Trophoblast cell (in vitro differentiated cells and primary cell): ENCODE measurements at regions not wholly inside any gene's neighbourhood (a gene's known extent, or its start where the extent isn't known, plus 50 kb on each side); places are given as distances from the start of the nearest gene placed in this dataset.

Source experiments
- DNase-seq, 2 donors: peaks; one replicate each; pipeline ENCODE4 v3.0.0-alpha.2; 2016
- H2AFZ ChIP-seq: 2 replicates; pipeline ENCODE4 v1.6.1; 2013; ENCODE audit warnings: low read length, moderate library complexity, mild to moderate bottlenecking; ENCODE audit not compliant: insufficient read depth, poor library complexity
- H2AK5ac ChIP-seq: 2 replicates; pipeline ENCODE4 v1.6.1; 2013; ENCODE audit warnings: mild to moderate bottlenecking, low read length
- H2BK120ac ChIP-seq: 2 replicates; pipeline ENCODE4 v1.6.1; 2013; ENCODE audit warnings: low read length, mild to moderate bottlenecking, moderate library complexity; ENCODE audit not compliant: insufficient read depth, poor library complexity
- H2BK12ac ChIP-seq: 2 replicates; pipeline ENCODE4 v1.6.1; 2013; ENCODE audit warnings: mild to moderate bottlenecking, low read length, moderate library complexity
- H2BK5ac ChIP-seq: 2 replicates; pipeline ENCODE4 v1.6.1; 2013; ENCODE audit warnings: low read length, low read depth, moderate library complexity, mild to moderate bottlenecking; ENCODE audit not compliant: poor library complexity
- H3K14ac ChIP-seq: 2 replicates; pipeline ENCODE4 v1.6.1; 2013; ENCODE audit warnings: mild to moderate bottlenecking, low read length
- H3K18ac ChIP-seq: 2 replicates; pipeline ENCODE4 v1.6.1; 2013; ENCODE audit warnings: mild to moderate bottlenecking, low read length
- H3K23ac ChIP-seq: 2 replicates; pipeline ENCODE4 v1.6.1; 2013; ENCODE audit warnings: low read length
- H3K27ac ChIP-seq: 2 replicates; pipeline ENCODE4 v1.5.1; 2013; ENCODE audit warnings: low read depth, mild to moderate bottlenecking, inconsistent platforms, low read length, moderate library complexity
- H3K27me3 ChIP-seq: 2 replicates; pipeline ENCODE4 v1.6.1; 2013; ENCODE audit warnings: inconsistent platforms, mild to moderate bottlenecking, low read length, moderate library complexity; ENCODE audit not compliant: insufficient read depth
- H3K36me3 ChIP-seq, 2 experiments: 1 replicate in 1 of 2; 2 replicates in 1 of 2; pipeline ENCODE4 v1.6.1; 2013; ENCODE audit warnings: low read length in 2 of 2, mild to moderate bottlenecking in 2 of 2, moderate library complexity in 1 of 2; ENCODE audit not compliant: insufficient read depth in 2 of 2, control insufficient read depth in 1 of 2
- H3K4ac ChIP-seq: 2 replicates; pipeline ENCODE4 v1.6.1; 2013; ENCODE audit warnings: low read depth, mild to moderate bottlenecking, low read length, moderate library complexity
- H3K4me1 ChIP-seq, 2 experiments: 1 replicate in 1 of 2; 2 replicates in 1 of 2; pipeline ENCODE4 v1.6.1; 2013; ENCODE audit warnings: low read length in 2 of 2, mild to moderate bottlenecking in 2 of 2, moderate library complexity in 1 of 2; ENCODE audit not compliant: insufficient read depth in 2 of 2, control insufficient read depth in 1 of 2
- H3K4me2 ChIP-seq: 2 replicates; pipeline ENCODE4 v1.6.1; 2013; ENCODE audit warnings: inconsistent platforms, mild to moderate bottlenecking, low read length, moderate library complexity
- H3K4me3 ChIP-seq: 2 replicates; pipeline ENCODE4 v1.5.1; 2013; ENCODE audit warnings: mild to moderate bottlenecking, low read depth, low read length, inconsistent platforms
- H3K79me1 ChIP-seq: one replicate; pipeline ENCODE4 v1.6.1; 2013; ENCODE audit warnings: low read length
- H3K79me2 ChIP-seq: 2 replicates; pipeline ENCODE4 v1.6.1; 2013; ENCODE audit warnings: low read length, mild to moderate bottlenecking; ENCODE audit not compliant: control insufficient read depth, insufficient read depth, poor library complexity
- H3K9ac ChIP-seq: 2 replicates; pipeline ENCODE4 v1.6.1; 2013; ENCODE audit warnings: mild to moderate bottlenecking, low read length
- H3K9me3 ChIP-seq: 2 replicates; pipeline ENCODE4 v1.6.1; 2013; ENCODE audit warnings: low read depth, mild to moderate bottlenecking, control low read depth, inconsistent platforms, low read length; ENCODE audit not compliant: insufficient read depth
- H4K12ac ChIP-seq: 2 replicates; pipeline ENCODE4 v1.6.1; 2013; ENCODE audit warnings: low read depth, mild to moderate bottlenecking, low read length, moderate library complexity
- H4K8ac ChIP-seq: 2 replicates; pipeline ENCODE4 v1.6.1; 2013; ENCODE audit warnings: low read depth, mild to moderate bottlenecking, low read length, moderate library complexity
- H4K91ac ChIP-seq: one replicate; pipeline ENCODE4 v1.6.1; 2013; ENCODE audit warnings: low read depth, mild to moderate bottlenecking, low read length, moderate library complexity
- WGBS: extraction: QIAGEN DNeasy Blood & Tissue Kit; methylation state at CpG from one replicate; pipeline ENCODE4 v1.1.7; 2013; ENCODE audit warnings: missing lambda C conversion rate; ENCODE audit not compliant: insufficient read length, insufficient coverage; ENCODE audit errors: extremely low coverage; 5-methylcytosine and 5-hydroxymethylcytosine counted together

- Histone ChIP-seq H3K9me3 (no peaks in the 10 kb centered on the region), H2AK5ac (no peak overlapping the region), H2AFZ (no peak overlapping the region), H2BK120ac (no peak overlapping the region), H3K4me3 (no peak overlapping the region), H2BK5ac (no peak overlapping the region), H2BK12ac (no peak overlapping the region), H4K91ac (no peak overlapping the region), H3K18ac (no peak overlapping the region), H3K9ac (no peak overlapping the region), H3K36me3 (no peaks in the 10 kb centered on the region), H3K27ac (no peak overlapping the region), H3K79me2 (no peaks in the 10 kb centered on the region), H4K8ac (no peak overlapping the region), H3K4me1 (no peaks in the 10 kb centered on the region), H3K14ac (no peak overlapping the region), H3K79me1 (no peaks in the 10 kb centered on the region), H3K4ac (no peak overlapping the region), H3K27me3 (no peaks in the 10 kb centered on the region), H3K23ac (no peak overlapping the region), H4K12ac (no peak overlapping the region), H3K4me2 (no peak overlapping the region)
- WGBS = no CpG with 5 or more reads among the region's 1 CpG
- no peak for DNase-seq
These were observed 333.1 kb downstream of the ETV1 start for GRCh38 chr7:13656330-13656729.

DNA sequence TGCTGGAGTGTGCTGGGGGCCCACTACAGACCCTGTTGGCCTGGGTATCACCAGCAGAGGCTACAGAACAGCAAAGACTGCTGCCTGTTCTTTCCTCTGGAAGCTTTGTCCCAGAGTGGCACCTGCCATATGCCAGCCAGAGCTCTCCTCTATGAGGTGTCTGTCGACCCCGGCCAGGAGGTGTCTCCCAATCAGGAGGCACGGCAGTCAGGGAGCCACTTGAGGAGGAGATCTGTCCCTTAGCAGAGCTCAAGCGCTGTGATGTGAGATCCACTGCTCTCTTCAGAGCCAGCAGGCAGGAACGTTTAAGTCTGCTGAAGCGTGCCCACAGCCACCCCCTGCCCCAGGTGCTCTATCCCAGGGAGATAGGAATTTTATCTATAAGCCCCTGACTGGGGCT is 316.2 kb downstream of the ETV1 start:
- WGBS = no CpG with 5 or more reads among the region's 6 CpGs
- DNase-seq = no peak
- Histone ChIP-seq H3K9ac (no peak overlapping the region), H3K9me3 (no peaks in the 10 kb centered on the region), H2BK12ac (no peak overlapping the region), H3K4me2 (no peak overlapping the region), H4K12ac (no peak overlapping the region), H3K27me3 (no peaks in the 10 kb centered on the region), H3K27ac (no peak overlapping the region), H3K4ac (no peak overlapping the region), H3K79me1 (no peaks in the 10 kb centered on the region), H3K79me2 (no peaks in the 10 kb centered on the region), H3K36me3 (no peaks in the 10 kb centered on the region), H2BK5ac (no peak overlapping the region), H3K18ac (no peak overlapping the region), H4K8ac (no peak overlapping the region), H3K23ac (no peak overlapping the region), H4K91ac (no peak overlapping the region), H2BK120ac (no peak overlapping the region), H2AFZ (no peak overlapping the region), H3K4me1 (no peaks in the 10 kb centered on the region), H3K4me3 (no peak overlapping the region), H2AK5ac (no peak overlapping the region), H3K14ac (no peak overlapping the region)

GRCh38 chr7:13682626-13683025 is 306.8 kb downstream of the ETV1 start:
- Histone ChIP-seq H2BK5ac (no peak overlapping the region), H3K14ac (no peak overlapping the region), H3K27ac (no peak overlapping the region), H2BK12ac (no peak overlapping the region), H3K36me3 (no peaks in the 10 kb centered on the region), H3K4ac (no peak overlapping the region), H3K4me1 (no peaks in the 10 kb centered on the region), H2BK120ac (no peak overlapping the region), H4K12ac (no peak overlapping the region), H3K79me2 (no peaks in the 10 kb centered on the region), H3K18ac (no peak overlapping the region), H3K9me3 (no peaks in the 10 kb centered on the region), H2AFZ (no peak overlapping the region), H3K4me3 (no peak overlapping the region), H3K79me1 (no peaks in the 10 kb centered on the region), H3K23ac (no peak overlapping the region), H4K8ac (no peak overlapping the region), H3K9ac (no peak overlapping the region), H4K91ac (no peak overlapping the region), H2AK5ac (no peak overlapping the region), H3K27me3 (no peaks in the 10 kb centered on the region), H3K4me2 (no peak overlapping the region)
- DNase-seq = no peak
- WGBS = no CpG with 5 or more reads among the region's 1 CpG

- Histone ChIP-seq H3K23ac (no peak overlapping the region), H2AFZ (no peak overlapping the region), H3K27me3 (no peaks in the 10 kb centered on the region), H3K27ac (no peak overlapping the region), H2BK5ac (no peak overlapping the region), H4K8ac (no peak overlapping the region), H3K79me1 (no peaks in the 10 kb centered on the region), H4K12ac (no peak overlapping the region), H3K4me2 (no peak overlapping the region), H3K36me3 (no peaks in the 10 kb centered on the region), H2AK5ac (no peak overlapping the region), H3K4ac (no peak overlapping the region), H3K4me3 (no peak overlapping the region), H3K79me2 (no peaks in the 10 kb centered on the region), H2BK12ac (no peak overlapping the region), H3K18ac (no peak overlapping the region), H3K9me3 (no peaks in the 10 kb centered on the region), H3K9ac (no peak overlapping the region), H4K91ac (no peak overlapping the region), H3K14ac (no peak overlapping the region), H2BK120ac (no peak overlapping the region), H3K4me1 (no peaks in the 10 kb centered on the region)
- no CpG with 5 or more reads among the region's 1 CpG for WGBS
- no peak for DNase-seq
These were observed 302.0 kb downstream of the ETV1 start for GRCh38 chr7:13687500-13687899.
